B cell (primary cell): ENCODE measurements at regions not wholly inside any gene's neighbourhood (a gene's known extent, or its start where the extent isn't known, plus 50 kb on each side); places are given as distances from the start of the nearest gene placed in this dataset.

Experiments
- ATAC-seq: fragments of 200-7000 bp; cut with Tn5 transposase; one replicate; pipeline ENCODE4 v1.10.0; 2021; ENCODE audit warnings: low read depth, mild to moderate bottlenecking, moderate number of reproducible peaks, moderate library complexity
- CTCF ChIA-PET: fragments of 350-600 bp; sonication (Branson Sonifier 250); formaldehyde crosslinking; loops from one replicate; lab custom pipeline; 2021; ENCODE audit warnings: antibody characterized with exemption, inconsistent platforms; lab: Charles Lee
- POLR2A ChIA-PET: fragments of 350-600 bp; sonication (Branson Sonifier 250); formaldehyde crosslinking; loops from one replicate; lab custom pipeline; 2021; ENCODE audit warnings: antibody characterized with exemption; lab: Charles Lee
- DNase-seq: peaks from one replicate; pipeline ENCODE4 v3.0.0; 2013
- H2AFZ ChIP-seq: 2 replicates; pipeline ENCODE4 v1.6.1; 2012; ENCODE audit warnings: mild to moderate bottlenecking, low read depth, low read length; ENCODE audit not compliant: insufficient read depth, poor library complexity, severe bottlenecking
- H3K27ac ChIP-seq, 2 donors: 1 replicate in 1 of 2; 2 replicates in 1 of 2; pipeline ENCODE4 v1.5.1; 2012 to 2013; ENCODE audit warnings: low read length in 2 of 2, mild to moderate bottlenecking in 2 of 2, moderate library complexity in 1 of 2
- H3K27me3 ChIP-seq, 4 experiments: fragments of 200-600 bp in 1 of 4; sonication (generic) in 1 of 4; replicated peaks in 1 of 4; 1 replicate in 2 of 4; 2 replicates in 2 of 4; pipeline versions ENCODE4 v1.6.1 to v1.7.0; 2013 to 2016; ENCODE audit warnings: low read length in 3 of 4, mild to moderate bottlenecking in 2 of 4, mixed read lengths in 1 of 4, moderate library complexity in 1 of 4; ENCODE audit not compliant: insufficient read depth in 4 of 4, control insufficient read depth in 3 of 4; ENCODE audit errors: control extremely low read depth in 1 of 4
- H3K36me3 ChIP-seq, 2 experiments: replicated peaks in 1 of 2; 1 replicate in 1 of 2; 2 replicates in 1 of 2; pipeline versions ENCODE4 v1.6.1 to v1.7.1; 2013; ENCODE audit warnings: low read length in 1 of 2; ENCODE audit not compliant: insufficient read depth in 2 of 2, control insufficient read depth in 1 of 2; ENCODE audit errors: control extremely low read depth in 1 of 2, extremely low read depth in 1 of 2
- H3K4me1 ChIP-seq, 2 donors: fragments of 200-600 bp in 1 of 2; sonication (generic) in 1 of 2; 1 replicate in 1 of 2; 2 replicates in 1 of 2; pipeline versions ENCODE4 v1.5.1 to v1.6.1; 2013 to 2017; ENCODE audit warnings: low read length in 2 of 2; ENCODE audit not compliant: control insufficient read depth in 2 of 2, insufficient read depth in 2 of 2
- H3K4me2 ChIP-seq: replicated peaks from 2 replicates; pipeline ENCODE3; 2012; ENCODE audit warnings: mild to moderate bottlenecking, low read depth, low read length; ENCODE audit not compliant: poor library complexity, severe bottlenecking
- H3K4me3 ChIP-seq, 5 experiments: fragments of 200-600 bp in 1 of 5; sonication (generic) in 1 of 5; 1 replicate in 3 of 5; 2 replicates in 2 of 5; pipeline versions ENCODE4 v1.5.1 to v1.7.0; 2011 to 2016; ENCODE audit warnings: low read length in 4 of 5, mild to moderate bottlenecking in 4 of 5, low read depth in 2 of 5, control low read depth in 1 of 5, moderate library complexity in 1 of 5; ENCODE audit not compliant: insufficient read depth in 1 of 5; ENCODE audit errors: control extremely low read depth in 1 of 5, extremely low read depth in 1 of 5
- H3K79me2 ChIP-seq: fragments of 200-600 bp; sonication (generic); one replicate; pipeline ENCODE4 v1.6.0; 2016; ENCODE audit warnings: low read length; ENCODE audit not compliant: control insufficient read depth, insufficient read depth
- H3K9ac ChIP-seq: fragments of 200-600 bp; sonication (generic); 2 replicates; pipeline ENCODE4 v1.6.1; 2017; ENCODE audit warnings: mild to moderate bottlenecking, low read length, moderate library complexity
- H3K9me3 ChIP-seq, 3 donors: one replicate each; pipeline versions ENCODE4 v1.6.1 to v1.7.1; 2013; ENCODE audit warnings: low read length in 2 of 3; ENCODE audit not compliant: control insufficient read depth in 2 of 3, insufficient read depth in 1 of 3; ENCODE audit errors: control extremely low read depth in 1 of 3
- H4K20me1 ChIP-seq: 2 replicates; pipeline ENCODE4 v1.6.0; 2012; ENCODE audit warnings: mild to moderate bottlenecking, low read length; ENCODE audit not compliant: insufficient read depth, control insufficient read depth, poor library complexity, severe bottlenecking
- H3K27ac Mint-ChIP-seq: one replicate; pipeline ENCODE4 v1.8.0; 2021; ENCODE audit warnings: mixed read lengths
- H3K27me3 Mint-ChIP-seq: one replicate; pipeline ENCODE4 v1.8.0; 2021; ENCODE audit warnings: mixed read lengths
- H3K4me1 Mint-ChIP-seq: one replicate; pipeline ENCODE4 v1.8.0; 2021; ENCODE audit warnings: mixed read lengths
- H3K4me3 Mint-ChIP-seq: one replicate; pipeline ENCODE4 v1.8.0; 2021; ENCODE audit warnings: mixed read lengths
- H3K9me3 Mint-ChIP-seq: one replicate; pipeline ENCODE4 v1.8.0; 2022; ENCODE audit warnings: mixed read lengths; ENCODE audit not compliant: insufficient read depth
- CTCF ChIP-seq: fragments of 200-600 bp; IDR thresholded peaks from one replicate; pipeline ENCODE4 v1.8.0; 2022; ENCODE audit warnings: antibody characterized with exemption, mild to moderate bottlenecking
- EZH2 ChIP-seq: IDR thresholded peaks from 2 replicates; pipeline ENCODE4 v1.6.1; 2012; ENCODE audit warnings: borderline replicate concordance, low read depth, mild to moderate bottlenecking, moderate library complexity, low read length; ENCODE audit not compliant: insufficient read depth, poor library complexity, severe bottlenecking
- WGBS: methylation state at CpG from one replicate; pipeline ENCODE4 v1.1.5; 2013; ENCODE audit warnings: missing lambda C conversion rate; ENCODE audit not compliant: insufficient coverage; 5-methylcytosine and 5-hydroxymethylcytosine counted together
- intact Hi-C: fragments of 100-400 bp; cut with micrococcal nuclease; formaldehyde crosslinking; loops from one replicate; pipeline ENCODE4 v1.10.0; 2022

- Histone ChIP-seq H3K79me2 (no peaks in the 10 kb centered on the region), H3K9ac (no peak overlapping the region), H4K20me1 (no peaks in the 10 kb centered on the region), H3K27me3 (no peaks in the 10 kb centered on the region), H3K4me1 (no peaks in the 10 kb centered on the region), H3K36me3 (no peaks in the 10 kb centered on the region), H3K9me3 (no peaks in the 10 kb centered on the region), H3K27ac (no peak overlapping the region), H3K4me3 (no peak overlapping the region), H3K4me2 (no peak overlapping the region), H2AFZ (no peak overlapping the region)
- H3K4me3 Mint-ChIP-seq: no peak overlapping the region
- intact Hi-C loops: no loop called here
- no CpG with 5 or more reads among the region's 3 CpGs for WGBS
- H3K27ac Mint-ChIP-seq: no peak overlapping the region
- H3K27me3 Mint-ChIP-seq: peaks cover 4% of the 10 kb centered on the region
- no peaks in the 10 kb centered on the region for H3K9me3 Mint-ChIP-seq
- ATAC-seq (no peak), DNase-seq (no peak)
- ChIA-PET CTCF (no interaction called here), POLR2A (no interaction called here)
- no peaks in the 10 kb centered on the region for H3K4me1 Mint-ChIP-seq
- TF ChIP-seq CTCF (no peak), EZH2 (no peak)
These were observed 262.7 kb upstream of the TCF21 start for GRCh38 chr6:133626096-133626666.

DNA sequence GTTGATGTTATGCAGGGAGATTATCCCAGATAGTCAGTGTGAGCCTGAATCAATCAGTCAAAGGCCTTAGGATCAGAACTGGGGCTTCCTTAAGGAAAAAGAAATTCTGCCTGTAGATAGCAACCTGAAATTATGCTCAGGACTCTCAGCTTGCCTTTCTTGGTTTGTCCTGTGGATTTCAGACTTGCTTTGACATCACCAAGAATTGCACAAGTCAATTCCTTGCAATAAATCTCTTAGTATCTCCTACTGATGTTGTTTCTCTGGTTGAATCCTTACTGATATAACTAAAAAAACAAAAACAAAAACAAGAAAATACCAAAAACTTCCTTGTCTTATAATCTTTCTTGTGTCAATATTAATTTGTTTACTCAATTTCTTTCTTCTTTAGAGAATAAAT is 258.9 kb upstream of the TCF21 start:
- H3K27me3 Mint-ChIP-seq: peaks cover 4% of the 10 kb centered on the region
- no peaks in the 10 kb centered on the region for H3K36me3 ChIP-seq
- ATAC-seq (no peak), DNase-seq (no peak)
- H3K27ac ChIP-seq: no peak overlapping the region
- no peak overlapping the region for H3K4me3 ChIP-seq
- intact Hi-C loops: no loop called here
- ChIA-PET POLR2A (no interaction called here), CTCF (no interaction called here)
- H3K4me2 ChIP-seq: no peak overlapping the region
- TF ChIP-seq CTCF (no peak), EZH2 (no peak)
- H3K27ac Mint-ChIP-seq: no peak overlapping the region
- no peak overlapping the region for H3K9ac ChIP-seq
- H4K20me1 ChIP-seq: no peaks in the 10 kb centered on the region
- H3K27me3 ChIP-seq: no peaks in the 10 kb centered on the region
- H3K4me1 ChIP-seq: no peaks in the 10 kb centered on the region
- no peak overlapping the region for H2AFZ ChIP-seq
- H3K9me3 ChIP-seq: no peaks in the 10 kb centered on the region
- H3K79me2 ChIP-seq: no peaks in the 10 kb centered on the region
- H3K4me1 Mint-ChIP-seq: no peaks in the 10 kb centered on the region
- H3K4me3 Mint-ChIP-seq: no peak overlapping the region
- H3K9me3 Mint-ChIP-seq: no peaks in the 10 kb centered on the region
